Stimulated activated CD4-positive, alpha-beta T cell treated with anti-CD3 and anti-CD28 coated beads, Interleukin-4, amount 100 ng/mL, for 48 hours (primary cell): ENCODE measurements at regions not wholly inside any gene's neighbourhood (a gene's known extent, or its start where the extent isn't known, plus 50 kb on each side); places are given as distances from the start of the nearest gene placed in this dataset.

Experiments
- DNase-seq, 2 donors: peaks; one replicate each; pipeline ENCODE4 v3.0.0-alpha.2; 2020; ENCODE audit warnings: low read depth in 2 of 2

DNA sequence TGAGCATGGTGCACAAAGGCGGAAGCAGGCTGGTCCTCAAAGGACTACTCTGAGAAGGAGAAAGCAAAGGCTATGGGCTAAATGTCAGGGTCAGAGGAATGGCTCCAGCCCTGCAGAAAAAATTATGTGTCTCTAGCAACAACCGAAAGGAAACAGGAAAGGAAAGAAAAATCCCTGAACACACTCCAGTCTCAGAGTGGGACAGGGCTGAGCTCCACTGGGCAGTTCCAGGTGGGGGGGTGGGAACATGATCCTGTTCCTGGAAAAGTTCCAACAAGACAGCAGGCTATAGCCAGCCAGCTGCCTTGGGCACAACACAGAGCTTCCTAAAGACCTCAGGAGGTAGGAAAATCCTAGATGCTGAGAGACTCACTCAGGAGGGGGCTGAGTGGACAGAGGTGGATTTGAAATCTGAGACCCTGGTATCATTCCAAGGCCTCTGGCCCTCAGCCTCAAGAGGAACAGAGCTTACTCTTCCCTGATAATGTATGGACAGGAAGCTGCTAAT lies 1088.2 kb downstream of the TBC1D22A start:
- no peak for DNase-seq

DNA sequence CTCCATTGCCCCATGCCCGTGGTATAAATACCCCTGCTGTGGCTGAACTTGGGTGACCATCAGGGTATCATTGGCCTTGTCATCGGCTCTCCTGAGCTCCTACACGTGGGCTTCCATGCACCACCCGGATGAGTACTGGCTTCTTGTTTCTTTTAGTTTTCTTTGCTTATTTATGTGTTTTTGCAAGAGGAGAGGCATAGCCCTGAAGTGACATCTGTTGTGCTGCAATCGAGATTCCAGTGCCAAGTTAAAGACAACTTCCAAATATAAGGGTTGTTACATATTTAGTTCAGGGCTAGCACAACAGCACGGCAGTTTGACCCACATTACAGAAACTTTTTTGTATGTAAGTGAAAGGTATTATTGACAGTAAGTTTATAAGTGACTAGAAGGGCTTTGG lies 1087.1 kb downstream of the TBC1D22A start:
- DNase-seq = no peak

DNA sequence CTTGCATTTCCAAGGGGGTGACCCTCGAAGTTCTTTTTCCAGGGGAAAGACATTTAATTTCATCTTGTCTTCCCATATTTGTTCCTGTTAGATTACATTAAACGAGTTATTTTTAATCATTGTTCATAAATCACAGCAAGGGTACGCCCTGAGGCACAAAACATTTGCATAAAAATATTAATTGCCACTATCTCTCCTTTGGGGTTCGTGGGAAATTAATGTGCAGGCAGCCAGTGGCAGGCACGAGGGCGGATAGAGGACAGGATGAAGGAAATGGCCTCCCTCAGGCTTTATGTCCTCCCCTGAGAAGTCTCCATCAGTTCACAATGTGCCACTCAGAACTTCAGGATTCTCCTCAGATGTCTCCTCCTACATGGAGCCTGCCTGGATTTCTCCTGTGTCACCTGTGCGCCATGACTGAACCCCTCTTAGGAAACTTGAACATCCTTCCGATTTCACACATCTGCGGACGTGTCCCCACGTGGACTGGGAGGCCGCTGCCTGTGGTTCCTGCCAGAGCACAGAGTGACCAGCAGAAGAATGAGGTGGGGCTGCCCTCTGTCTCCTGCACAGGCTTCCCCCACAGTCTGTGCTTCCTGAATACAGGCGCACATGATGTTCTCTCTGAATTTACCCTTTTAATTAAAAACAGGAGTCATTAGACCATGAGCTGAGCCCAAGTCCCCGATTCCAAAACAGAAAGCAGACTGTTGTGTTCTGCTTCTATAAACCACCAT lies 1085.9 kb downstream of the TBC1D22A start:
- no peak for DNase-seq

DNA sequence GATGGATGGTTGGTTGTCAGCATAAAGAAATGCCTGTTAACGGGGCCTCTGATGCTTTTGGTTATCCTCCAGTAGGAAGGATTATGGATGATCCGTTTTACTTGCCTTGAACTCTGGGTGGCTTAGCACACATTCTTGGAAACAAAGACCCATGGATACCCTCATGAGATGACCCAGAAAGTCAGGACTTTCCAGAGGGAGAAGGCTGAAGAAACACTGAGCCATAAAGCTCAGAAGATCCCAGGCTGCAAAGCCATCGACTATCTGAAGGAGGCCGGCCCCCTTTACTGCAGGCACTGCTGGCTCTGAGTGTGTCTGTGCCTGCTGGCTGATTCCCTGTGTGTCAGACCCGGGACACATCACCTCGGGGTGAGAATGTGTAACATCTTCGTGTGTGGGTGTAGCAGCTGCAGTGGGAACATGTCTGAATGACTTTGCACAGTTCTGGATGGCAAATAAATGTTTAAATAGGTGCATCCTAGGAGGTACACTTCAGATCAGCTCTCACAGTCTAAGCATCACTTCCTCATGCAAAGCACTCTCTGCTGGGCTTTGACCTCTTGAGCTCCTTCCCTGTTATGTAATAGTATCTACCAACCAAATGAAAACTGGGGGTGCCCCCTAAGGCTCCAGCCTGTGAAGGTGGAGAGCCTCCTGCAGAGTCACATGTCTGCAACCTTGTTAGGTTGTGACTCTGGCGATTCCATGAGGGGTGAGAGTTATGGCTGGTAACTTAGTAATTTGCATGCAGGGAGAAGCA lies 1084.9 kb downstream of the TBC1D22A start:
- no peak for DNase-seq

DNA sequence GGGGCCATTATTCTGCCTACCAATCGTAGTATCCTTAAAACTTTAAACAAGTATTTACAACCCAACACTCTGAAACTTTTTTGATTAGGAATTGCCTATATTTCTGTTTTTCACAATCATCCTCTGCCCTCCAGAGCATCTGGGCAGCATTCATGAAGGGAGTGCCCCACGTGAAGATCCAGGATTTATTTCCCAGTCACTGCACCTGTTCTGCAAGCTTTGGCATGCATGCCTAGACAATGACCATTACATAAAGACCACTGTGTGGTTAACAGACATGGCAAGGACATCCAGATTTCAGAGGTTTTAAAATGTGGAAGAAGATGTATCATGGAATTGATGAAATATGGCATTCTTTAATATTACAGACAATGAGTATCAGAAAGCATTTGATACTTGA lies 1083.8 kb downstream of the TBC1D22A start:
- no peak for DNase-seq

DNA sequence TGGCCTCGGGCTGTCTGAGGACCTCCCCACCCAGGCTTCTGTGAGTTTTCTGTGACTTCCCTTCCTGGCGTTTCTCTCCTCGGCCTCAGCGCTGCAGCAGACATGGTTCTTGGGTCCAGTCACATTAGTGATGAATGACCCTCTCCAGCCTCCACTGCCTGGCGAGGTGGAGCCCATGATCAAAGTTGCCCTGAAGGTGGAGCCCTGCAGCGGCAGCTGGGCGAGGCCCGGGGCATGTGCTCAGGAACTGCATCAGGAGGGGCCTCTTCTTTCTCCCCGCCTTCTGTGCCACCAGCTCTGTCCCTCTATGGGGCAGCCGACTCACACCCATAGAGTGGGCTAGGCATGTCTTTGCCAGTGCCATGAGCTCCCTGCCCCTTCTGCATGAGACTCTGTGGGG lies 1079.7 kb downstream of the TBC1D22A start:
- no peak for DNase-seq

DNA sequence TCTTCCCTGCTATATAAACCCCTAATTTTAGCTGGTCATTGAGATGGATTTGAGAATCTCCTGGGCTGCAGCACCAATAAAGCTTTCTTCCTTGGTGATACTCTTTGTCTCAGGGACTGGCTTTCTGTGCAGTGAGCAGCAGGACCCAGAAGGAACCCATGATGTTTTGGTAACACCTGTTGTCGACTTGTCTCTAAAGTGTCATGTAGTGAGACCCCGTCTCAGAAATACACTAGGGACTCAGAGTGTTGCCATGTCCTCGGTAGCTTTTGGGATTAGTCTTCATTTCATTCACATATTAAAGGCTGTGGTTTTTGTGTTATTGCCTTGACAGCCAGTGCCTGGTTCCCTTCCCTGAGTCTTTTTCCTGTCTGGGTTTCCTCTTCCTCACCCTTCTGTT lies 1078.7 kb downstream of the TBC1D22A start:
- DNase-seq = no peak

DNA sequence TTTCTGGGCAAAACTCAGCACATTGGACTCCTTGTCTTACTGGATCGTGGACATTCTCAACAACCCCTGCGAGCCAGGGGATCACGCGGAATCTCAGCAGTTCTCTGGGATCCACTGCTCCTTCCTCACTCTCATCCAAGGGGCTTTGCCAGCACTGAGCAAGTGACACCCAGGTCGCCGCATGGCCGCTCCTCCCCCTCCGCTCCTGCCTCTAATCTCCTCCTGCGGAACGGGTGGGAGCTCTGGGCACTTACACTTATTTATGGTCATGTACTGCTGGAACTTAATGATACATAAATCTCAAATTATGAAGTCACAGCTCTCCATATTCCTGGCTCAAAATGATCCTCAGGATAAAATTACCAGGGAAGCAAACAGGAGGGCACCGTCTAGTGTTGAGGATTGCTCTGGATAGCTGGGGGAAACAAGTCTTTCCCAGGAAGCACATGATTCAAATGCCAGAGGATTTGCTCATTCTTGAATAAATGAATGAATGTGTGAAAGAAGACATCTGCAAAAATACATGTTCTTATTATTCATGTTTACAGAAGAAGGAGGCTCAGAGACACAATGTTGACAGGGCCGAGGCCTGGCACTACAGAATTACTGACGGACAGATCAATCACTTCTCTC lies 1077.3 kb downstream of the TBC1D22A start:
- no peak for DNase-seq

DNA sequence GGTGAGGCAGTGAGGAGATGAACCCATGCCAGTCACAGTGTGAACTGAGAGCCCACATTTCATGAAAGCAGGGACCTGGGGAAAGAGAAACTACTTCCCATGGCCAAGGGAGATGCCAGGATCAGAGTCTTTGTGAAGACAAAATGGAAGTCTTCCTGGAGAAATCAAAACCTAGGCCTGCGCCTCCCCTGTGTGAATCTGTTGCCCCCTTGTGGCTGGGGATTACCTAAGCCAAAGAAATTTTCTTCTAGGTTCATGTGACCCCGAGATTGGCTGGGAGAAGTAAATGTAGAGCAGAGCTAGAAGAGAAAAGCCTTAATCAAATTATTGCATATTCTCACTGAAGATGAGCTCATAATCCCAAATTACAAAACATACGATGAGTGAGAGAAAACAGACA lies 1075.3 kb downstream of the TBC1D22A start:
- DNase-seq = no peak

DNA sequence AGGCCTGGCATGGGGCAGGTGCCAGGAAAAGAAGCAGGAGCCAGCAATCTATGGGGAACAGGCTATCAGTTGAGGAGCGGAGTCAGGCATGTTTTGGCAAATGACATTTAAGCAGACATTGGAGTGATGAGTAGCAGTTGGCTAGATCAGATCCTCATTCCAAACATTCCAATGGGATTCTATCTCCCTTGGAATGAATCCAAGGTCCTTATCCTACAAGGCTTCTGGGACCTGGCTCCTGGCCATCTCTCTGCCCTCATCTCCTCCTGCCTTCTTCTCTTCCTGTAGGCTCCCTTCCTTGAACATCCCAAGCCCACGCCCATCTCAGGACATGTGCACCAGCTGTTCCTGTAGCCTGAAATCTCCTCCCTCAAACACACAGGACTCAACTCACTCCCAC lies 1074.5 kb downstream of the TBC1D22A start:
- DNase-seq = no peak

DNA sequence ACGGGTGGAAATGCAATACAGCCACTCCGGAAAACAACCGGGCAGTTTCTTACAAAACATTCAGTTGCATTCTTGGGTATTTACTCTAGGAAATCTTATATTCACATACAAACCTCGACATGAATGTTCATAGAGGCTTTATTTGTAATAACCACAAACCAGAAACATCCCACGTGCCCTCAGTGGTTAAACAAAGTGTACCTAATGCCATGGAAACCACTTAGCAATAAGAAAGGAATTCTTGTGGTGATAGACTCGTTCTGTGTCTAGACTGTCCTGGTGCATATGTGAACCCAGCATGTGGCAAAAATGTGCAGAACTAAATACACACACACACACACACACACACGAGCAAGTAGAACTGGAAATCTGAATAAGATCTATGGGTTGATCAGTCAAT lies 1073.3 kb downstream of the TBC1D22A start:
- no peak for DNase-seq

DNA sequence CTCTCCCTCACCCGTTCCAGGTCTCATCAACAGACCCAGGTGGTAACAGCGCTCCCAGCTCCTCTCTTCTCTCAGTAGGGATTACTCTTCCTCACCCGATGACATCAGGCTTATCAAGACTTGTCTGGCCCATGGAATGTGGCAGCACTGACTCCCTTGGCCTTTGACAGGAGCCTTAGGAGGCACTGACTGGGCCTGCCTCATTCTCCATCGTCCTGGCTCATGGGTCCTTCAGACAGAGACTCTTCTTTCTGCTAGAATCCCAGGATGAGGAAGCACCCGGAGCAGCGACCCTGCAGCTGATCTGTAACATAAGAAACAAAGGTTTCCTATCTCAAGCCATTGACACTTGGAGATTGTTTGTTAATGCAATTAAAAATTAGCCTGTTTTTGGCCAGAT lies 1063.6 kb downstream of the TBC1D22A start:
- DNase-seq = no peak

DNA sequence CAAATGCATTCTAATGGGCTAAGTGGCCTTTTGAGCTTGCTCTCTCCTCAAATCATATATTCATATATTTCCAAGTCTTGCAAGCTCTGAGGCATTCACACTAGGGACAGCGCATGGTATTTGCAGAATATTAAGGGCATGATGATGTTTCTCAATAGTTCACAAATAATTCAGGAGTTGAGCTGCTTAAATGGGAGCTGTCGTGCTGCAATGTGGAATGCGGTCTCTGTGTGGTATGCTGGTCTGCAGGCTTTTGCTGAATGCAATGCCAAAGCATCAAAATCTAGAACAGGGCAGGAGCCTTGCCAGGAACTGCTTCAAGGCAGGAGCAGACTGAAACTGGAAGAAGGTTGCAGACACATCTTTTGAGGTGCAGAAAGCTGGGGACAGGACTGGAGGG lies 1060.0 kb downstream of the TBC1D22A start:
- DNase-seq = no peak

DNA sequence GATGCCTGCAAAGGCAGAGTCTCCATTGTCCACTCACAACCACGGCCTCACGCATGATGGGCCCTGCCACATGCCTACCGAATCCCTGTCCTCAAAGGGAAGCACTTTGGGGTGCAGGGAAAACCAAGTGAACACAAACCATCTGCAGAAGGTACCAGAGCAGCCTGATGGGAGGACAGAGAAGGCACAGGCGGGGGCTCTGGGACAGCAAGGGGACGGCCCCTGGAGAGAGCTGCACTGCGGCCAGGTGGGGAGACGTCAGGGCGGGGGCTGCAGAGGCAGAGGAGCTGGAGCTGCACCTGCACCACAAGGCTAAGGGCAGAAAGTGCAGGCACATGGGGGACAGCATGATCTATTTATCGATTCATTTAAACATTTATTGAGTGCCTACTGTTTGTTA lies 1056.0 kb downstream of the TBC1D22A start:
- no peak for DNase-seq

DNA sequence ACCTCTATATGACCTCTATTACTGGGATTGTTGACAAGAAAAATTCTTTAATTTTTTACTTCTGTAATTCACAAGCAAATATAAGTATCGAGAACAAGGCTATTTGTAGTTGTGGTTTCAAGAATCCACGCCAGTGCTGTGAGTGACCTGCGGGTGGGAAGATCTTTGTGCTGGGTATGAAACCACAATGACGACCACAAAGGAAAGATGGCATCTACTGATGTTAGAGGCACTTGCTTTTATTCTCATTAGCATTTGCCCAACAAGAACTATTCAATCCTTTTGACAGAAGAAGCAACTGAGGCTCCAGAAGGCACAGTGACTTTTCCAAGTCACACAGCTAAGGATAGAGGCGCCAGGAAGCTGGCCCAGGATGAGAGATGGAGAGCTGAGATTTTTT lies 1054.9 kb downstream of the TBC1D22A start:
- no peak for DNase-seq

DNA sequence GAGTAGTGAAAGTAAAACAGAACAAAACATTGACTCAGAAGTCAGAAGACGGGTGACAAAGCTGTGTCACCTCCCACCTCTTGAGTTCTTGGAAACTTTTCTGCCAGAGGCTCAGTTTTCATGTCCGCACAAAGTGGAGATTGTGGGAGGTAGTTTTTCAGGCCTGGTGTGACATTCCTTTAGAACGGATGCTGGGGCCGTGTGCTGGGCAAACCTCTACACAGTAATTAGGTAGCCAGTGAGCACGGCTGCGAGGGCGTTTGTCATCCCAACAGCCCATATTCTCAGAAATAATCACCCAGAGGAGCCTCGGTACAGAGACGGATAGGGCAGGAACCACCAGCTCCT lies 1054.4 kb downstream of the TBC1D22A start:
- no peak for DNase-seq

DNA sequence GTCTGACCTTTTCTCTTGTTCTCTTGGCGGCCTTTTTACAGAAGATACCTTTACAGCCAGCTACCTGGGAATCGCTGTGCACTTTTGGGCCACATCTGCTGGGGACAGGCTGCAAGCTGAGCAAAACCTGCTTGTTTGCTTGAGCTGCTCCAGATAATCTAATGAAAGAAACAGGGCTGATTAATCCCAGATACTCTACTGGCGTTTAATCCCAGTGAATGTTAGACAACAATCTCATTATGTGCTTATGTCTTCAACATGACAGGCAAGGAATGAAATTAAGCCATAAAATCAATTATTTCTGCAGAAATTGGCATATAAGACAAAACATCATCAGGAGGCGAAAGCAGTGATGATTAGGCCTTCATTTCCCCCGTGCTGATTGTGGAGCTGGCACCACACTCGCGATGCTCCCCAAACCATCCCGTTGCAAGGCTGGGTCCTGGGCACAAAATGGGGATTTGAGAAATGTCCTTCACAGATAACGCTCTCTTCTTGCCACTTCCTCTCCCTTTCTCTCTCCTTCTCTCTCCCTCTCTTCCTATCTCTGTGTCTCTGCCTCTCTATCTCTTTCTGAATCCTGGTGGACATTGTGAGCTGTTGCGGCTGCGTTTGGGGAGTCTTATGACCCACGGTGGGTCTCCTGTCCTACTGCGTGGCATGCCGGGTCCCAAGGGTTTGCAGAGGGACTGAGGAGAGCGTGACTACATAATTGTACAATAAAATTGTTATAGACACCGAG lies 1053.8 kb downstream of the TBC1D22A start:
- DNase-seq = no peak

DNA sequence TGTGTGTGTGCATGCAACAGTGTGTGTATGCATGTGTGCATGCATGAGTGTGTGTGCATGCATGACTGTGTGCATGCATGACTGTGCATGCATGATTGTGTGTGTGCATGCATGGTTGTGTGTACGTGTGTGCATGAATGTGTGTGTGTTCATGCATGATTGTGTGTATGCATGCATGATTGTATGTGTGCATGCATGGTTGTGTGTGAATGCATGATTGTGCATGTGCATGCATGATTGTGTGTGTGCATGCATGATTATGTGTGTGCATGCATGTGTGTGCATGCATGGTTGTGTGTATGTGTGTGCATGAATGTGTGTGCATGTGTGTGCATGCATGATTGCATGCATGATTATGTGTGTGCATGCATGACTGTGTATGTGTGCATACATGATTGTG lies 1052.0 kb downstream of the TBC1D22A start:
- no peak for DNase-seq

DNA sequence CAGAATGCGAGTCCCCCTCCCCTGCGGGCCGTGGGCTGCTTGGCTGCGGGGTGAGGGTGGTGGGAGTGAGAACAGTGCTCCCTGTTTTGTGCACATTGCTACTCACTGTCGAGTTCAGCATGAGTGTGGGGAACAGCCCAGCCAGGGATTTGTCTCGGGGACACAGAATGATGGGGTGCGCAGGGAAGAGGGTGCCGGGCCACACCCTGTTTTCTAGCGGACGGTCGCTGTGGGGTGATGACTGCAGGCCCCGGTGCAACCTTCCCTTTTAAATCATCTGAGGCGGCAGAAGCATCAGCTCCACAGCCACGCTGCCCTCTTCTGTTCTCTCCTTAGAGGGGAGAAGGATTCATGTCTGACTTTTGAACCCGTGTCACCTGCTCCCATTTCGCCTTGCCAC lies 1051.2 kb downstream of the TBC1D22A start:
- DNase-seq = no peak

DNA sequence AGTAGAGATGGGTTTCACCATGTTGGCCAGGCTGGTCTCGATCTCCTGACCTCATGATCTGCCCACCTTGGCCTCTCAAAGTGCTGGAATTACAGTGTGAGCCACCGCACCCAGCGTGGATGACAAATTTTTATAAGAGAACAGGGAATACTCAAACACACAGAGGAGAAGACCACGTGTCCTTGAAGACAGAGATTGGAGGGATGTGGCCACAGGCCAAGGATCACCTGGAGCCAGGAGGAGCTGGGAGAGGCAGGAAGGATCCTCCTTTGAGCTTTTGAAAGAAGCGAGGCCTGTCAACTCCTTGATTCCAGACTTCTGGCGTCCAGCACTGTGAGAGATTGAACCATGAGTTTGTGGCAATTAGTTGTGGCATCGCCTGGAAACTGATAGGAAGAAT lies 1049.5 kb downstream of the TBC1D22A start:
- DNase-seq = no peak

DNA sequence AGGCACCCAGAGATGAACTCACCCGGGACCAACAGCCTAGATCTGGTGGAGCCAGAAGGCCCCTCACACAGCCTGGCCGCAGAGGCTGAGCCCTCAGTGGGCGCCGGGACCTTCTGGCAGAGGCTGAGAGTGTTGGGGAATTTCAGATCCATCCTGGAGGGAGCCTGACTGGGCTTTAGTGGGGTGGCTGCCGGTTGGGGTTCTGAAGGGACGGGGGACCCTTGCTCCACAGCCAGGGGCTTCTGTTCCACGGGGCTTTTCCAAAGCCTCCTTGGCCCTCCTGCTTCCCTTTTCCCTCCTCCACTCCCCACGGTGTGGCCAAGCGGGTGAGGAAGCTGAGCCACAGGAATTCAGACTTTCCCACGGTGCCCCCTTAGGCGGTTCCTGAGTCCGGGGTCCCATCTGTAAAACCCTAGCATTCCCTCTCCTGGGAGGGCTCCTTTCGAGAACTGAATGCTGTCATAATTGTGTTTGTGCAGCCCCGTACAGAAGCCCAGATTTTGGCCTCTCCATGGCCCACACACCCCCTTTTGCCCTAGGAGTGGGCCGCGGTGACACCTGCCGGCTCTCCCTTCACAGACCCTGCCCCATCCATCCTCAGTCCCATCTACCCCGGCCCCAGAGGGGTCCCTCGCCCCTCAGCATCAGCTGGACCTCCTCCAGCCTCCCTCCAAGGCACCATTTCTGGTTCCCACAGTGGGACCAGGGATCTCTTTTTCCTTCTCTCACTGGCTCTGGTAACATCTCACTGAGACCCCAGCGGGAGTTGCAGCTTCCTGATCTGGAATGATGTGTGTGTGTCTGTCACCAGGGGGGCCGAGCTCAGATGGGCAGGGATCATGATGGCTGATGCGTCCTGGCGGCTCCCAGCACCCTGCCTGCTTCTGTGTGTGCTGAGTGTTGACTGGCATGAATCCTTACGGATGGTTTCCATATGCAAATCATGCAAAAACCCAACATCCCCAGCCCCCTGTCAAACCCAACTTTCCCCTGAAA lies 1048.4 kb downstream of the TBC1D22A start:
- no peak for DNase-seq
